A549 (cell line): ENCODE measurements at regions not wholly inside any gene's neighbourhood (a gene's known extent, or its start where the extent isn't known, plus 50 kb on each side); places are given as distances from the start of the nearest gene placed in this dataset.

Experiments used
- ATAC-seq, 2 experiments: fragments of 200-7000 bp in 1 of 2; fragments of >200 bp in 1 of 2; cut with Nextera tagmentation in 1 of 2; cut with Tn5 transposase in 1 of 2; 3 replicates each; pipeline versions ENCODE4 v1.8.0 to v1.9.1; 2018 to 2020; ENCODE audit warnings: mild to moderate bottlenecking in 1 of 2, moderate library complexity in 1 of 2
- CTCF ChIA-PET: fragments of 300-600 bp; sonication (Branson Sonifier 250); formaldehyde crosslinking; extraction: SDS; loops from one replicate; lab custom pipeline; 2021; ENCODE audit warnings: antibody characterized with exemption, inconsistent platforms; lab: Yijun Ruan, JAX
- POLR2A ChIA-PET: fragments of 350-600 bp; formaldehyde crosslinking; extraction: SDS; loops from one replicate; lab custom pipeline; 2021; ENCODE audit warnings: antibody characterized with exemption, inconsistent platforms; lab: Yijun Ruan, JAX
- DNase-seq, 2 experiments: peaks; one replicate each; pipeline versions ENCODE4 v3.0.0 to v3.0.0-alpha.2; 2011 to 2016; ENCODE audit warnings: low read depth in 1 of 2, low spot score in 1 of 2
- FAIRE-seq: peaks from 2 replicates; lab custom pipeline; 2011; peaks lifted over from hg19 to GRCh38; lab: Jason Lieb, UNC
- H3K27ac ChIP-seq, 2 experiments: fragments of >200 bp; sonication (Bioruptor Twin); formaldehyde crosslinking; 3 replicates each; pipeline ENCODE4 v1.5.1; 2016 to 2017
- H3K4me1 ChIP-seq: fragments of >200 bp; sonication (Bioruptor Twin); formaldehyde crosslinking; 3 replicates; pipeline ENCODE4 v1.6.1; 2016
- H3K4me2 ChIP-seq: fragments of >200 bp; sonication (Bioruptor Twin); formaldehyde crosslinking; 3 replicates; pipeline ENCODE4 v1.6.1; 2016
- H3K4me3 ChIP-seq: fragments of >200 bp; sonication (Bioruptor Twin); formaldehyde crosslinking; 3 replicates; pipeline ENCODE4 v1.5.1; 2016
- H3K9me3 ChIP-seq: fragments of >200 bp; sonication (Bioruptor Twin); formaldehyde crosslinking; 3 replicates; pipeline ENCODE4 v1.6.1; 2016
- CBX2 ChIP-seq: fragments of 200-600 bp; sonication (generic); IDR thresholded peaks from 2 replicates; pipeline ENCODE4 v1.6.1; 2016; ENCODE audit warnings: low read depth, mild to moderate bottlenecking, borderline replicate concordance
- CEBPB ChIP-seq, 2 experiments: fragments of >200 bp in 1 of 2; sonication (Bioruptor Twin) in 1 of 2; formaldehyde crosslinking in 1 of 2; IDR thresholded peaks; 2 replicates each; pipeline ENCODE4 v1.6.1; 2012 to 2016
- CHD4 ChIP-seq: fragments of 200-600 bp; sonication (generic); IDR thresholded peaks from 2 replicates; pipeline ENCODE4 v1.6.1; 2016; ENCODE audit warnings: antibody characterized with exemption, mild to moderate bottlenecking, borderline replicate concordance
- EHF ChIP-seq: fragments of 250-450 bp; sonication (Bioruptor Pico); IDR thresholded peaks from 2 replicates; pipeline ENCODE4 v1.5.0; 2020; ENCODE audit warnings: mild to moderate bottlenecking
- EHMT2 ChIP-seq: fragments of 200-600 bp; sonication (generic); IDR thresholded peaks from 2 replicates; pipeline ENCODE4 v1.6.1; 2016; ENCODE audit warnings: antibody characterized with exemption, low read depth, mild to moderate bottlenecking, moderate library complexity
- EP300 ChIP-seq, 2 experiments: fragments of >200 bp; sonication (Bioruptor Twin); formaldehyde crosslinking; IDR thresholded peaks; 2 replicates in 1 of 2; 3 replicates in 1 of 2; pipeline ENCODE4 v1.6.1; 2016 to 2017
- FOSL2 ChIP-seq, 2 experiments: fragments of 450-650 bp in 1 of 2; fragments of >200 bp in 1 of 2; sonication (Bioruptor Twin) in 1 of 2; formaldehyde crosslinking; IDR thresholded peaks; 2 replicates each; pipeline versions ENCODE4 v1.5.0 to v1.6.1; 2016 to 2020; ENCODE audit warnings: mild to moderate bottlenecking in 1 of 2, moderate library complexity in 1 of 2
- FOXS1 ChIP-seq: fragments of 250-450 bp; sonication (Bioruptor Pico); IDR thresholded peaks from 2 replicates; pipeline ENCODE4 v1.5.0; 2020; ENCODE audit warnings: mild to moderate bottlenecking, moderate library complexity
- GATA3 ChIP-seq: IDR thresholded peaks from 2 replicates; pipeline ENCODE4 v1.6.1; 2012; ENCODE audit warnings: borderline replicate concordance
- HDAC2 ChIP-seq: fragments of 200-600 bp; sonication (generic); IDR thresholded peaks from 2 replicates; pipeline ENCODE4 v1.6.1; 2016
- HMGXB4 ChIP-seq: fragments of 250-450 bp; sonication (Bioruptor Pico); IDR thresholded peaks from 2 replicates; pipeline ENCODE4 v1.5.0; 2021; ENCODE audit warnings: mild to moderate bottlenecking, moderate library complexity, borderline replicate concordance
- HOXA7 ChIP-seq: fragments of 250-450 bp; sonication (Bioruptor Pico); IDR thresholded peaks from 2 replicates; pipeline ENCODE4 v1.5.0; 2020; ENCODE audit warnings: mild to moderate bottlenecking, moderate library complexity
- JUN ChIP-seq, 2 experiments: fragments of >200 bp; sonication (Bioruptor Twin); formaldehyde crosslinking; IDR thresholded peaks; 2 replicates in 1 of 2; 3 replicates in 1 of 2; pipeline ENCODE4 v1.6.1; 2016 to 2017
- KDM1A ChIP-seq: fragments of 200-600 bp; sonication (generic); IDR thresholded peaks from 2 replicates; pipeline ENCODE4 v1.6.1; 2016; ENCODE audit warnings: low read depth, mild to moderate bottlenecking
- MAX ChIP-seq: IDR thresholded peaks from 2 replicates; pipeline ENCODE4 v1.6.1; 2012
- MAZ ChIP-seq: fragments of 150-350 bp; IDR thresholded peaks from 2 replicates; pipeline ENCODE4 v1.6.1; 2014; ENCODE audit warnings: antibody characterized with exemption, low read depth, low read length, borderline replicate concordance
- MYC ChIP-seq: IDR thresholded peaks from 2 replicates; pipeline ENCODE4 v1.6.1; 2012; ENCODE audit warnings: mild to moderate bottlenecking, inconsistent platforms, low read length, improper control_type of control experiment, borderline replicate concordance
- NR3C1 ChIP-seq: fragments of >200 bp; sonication (Bioruptor Twin); formaldehyde crosslinking; IDR thresholded peaks from 3 replicates; pipeline ENCODE4 v1.6.1; 2017
- PHF8 ChIP-seq: fragments of 200-600 bp; sonication (generic); IDR thresholded peaks from 2 replicates; pipeline ENCODE4 v1.6.1; 2016; ENCODE audit warnings: low read depth, mild to moderate bottlenecking, antibody characterized with exemption, moderate library complexity, borderline replicate concordance
- POLR2A ChIP-seq: IDR thresholded peaks from 2 replicates; pipeline ENCODE4 v1.6.1; 2012; ENCODE audit warnings: mild to moderate bottlenecking, low read length
- RCOR1 ChIP-seq: fragments of 150-350 bp; IDR thresholded peaks from 2 replicates; pipeline ENCODE4 v1.6.1; 2014; ENCODE audit warnings: antibody characterized with exemption, low read length, low read depth
- RFX5 ChIP-seq: fragments of 450-650 bp; IDR thresholded peaks from 2 replicates; pipeline ENCODE4 v1.7.1; 2014; ENCODE audit warnings: antibody characterized with exemption, mild to moderate bottlenecking, moderate library complexity
- RNF2 ChIP-seq: fragments of 200-600 bp; sonication (generic); IDR thresholded peaks from 2 replicates; pipeline ENCODE4 v1.6.1; 2016; ENCODE audit warnings: low read depth, mild to moderate bottlenecking, antibody characterized with exemption, moderate library complexity, borderline replicate concordance
- SMC3 ChIP-seq: fragments of >200 bp; sonication (Bioruptor Twin); formaldehyde crosslinking; IDR thresholded peaks from 3 replicates; pipeline ENCODE4 v1.6.1; 2018; ENCODE audit warnings: inconsistent platforms
- SREBF2 ChIP-seq: fragments of 450-650 bp; IDR thresholded peaks from 2 replicates; pipeline ENCODE4 v1.6.1; 2014; ENCODE audit warnings: mild to moderate bottlenecking, moderate library complexity
- ZNF302 ChIP-seq: fragments of 250-450 bp; sonication (Bioruptor Pico); IDR thresholded peaks from 2 replicates; pipeline ENCODE4 v1.9.0; 2021; ENCODE audit warnings: inconsistent platforms, mild to moderate bottlenecking, moderate library complexity
- ZSCAN20 ChIP-seq: fragments of 250-450 bp; sonication (Bioruptor Pico); IDR thresholded peaks from 2 replicates; pipeline ENCODE4 v1.8.0; 2022; ENCODE audit warnings: mild to moderate bottlenecking, moderate library complexity
- WGBS: methylation state at CpG from one replicate; pipeline ENCODE4 v1.1.6; 2017; ENCODE audit errors: missing lambda C conversion rate; 5-methylcytosine and 5-hydroxymethylcytosine counted together
- TF ChIP-seq, protein P1 (sequence below): fragments of >200 bp; sonication (Bioruptor Twin); formaldehyde crosslinking; IDR thresholded peaks from 3 replicates; pipeline ENCODE4 v1.6.1; 2016
- TF ChIP-seq, protein P2 (sequence below): IDR thresholded peaks from 2 replicates; pipeline ENCODE4 v1.6.1; 2012; ENCODE audit warnings: low read depth, borderline replicate concordance
- TF ChIP-seq, protein P3 (sequence below): fragments of 200-600 bp; sonication (generic); IDR thresholded peaks from 2 replicates; pipeline ENCODE4 v1.6.1; 2016; ENCODE audit warnings: antibody characterized with exemption, mild to moderate bottlenecking, moderate library complexity
- TF ChIP-seq, protein P4 (sequence below): fragments of >200 bp; sonication (Bioruptor Twin); formaldehyde crosslinking; IDR thresholded peaks from 2 replicates; pipeline ENCODE4 v1.6.1; 2016
- TF ChIP-seq, protein P5 (sequence below): fragments of 150-350 bp; IDR thresholded peaks from 2 replicates; pipeline ENCODE4 v1.6.1; 2014; ENCODE audit warnings: low read depth, mild to moderate bottlenecking, low read length

DNA sequence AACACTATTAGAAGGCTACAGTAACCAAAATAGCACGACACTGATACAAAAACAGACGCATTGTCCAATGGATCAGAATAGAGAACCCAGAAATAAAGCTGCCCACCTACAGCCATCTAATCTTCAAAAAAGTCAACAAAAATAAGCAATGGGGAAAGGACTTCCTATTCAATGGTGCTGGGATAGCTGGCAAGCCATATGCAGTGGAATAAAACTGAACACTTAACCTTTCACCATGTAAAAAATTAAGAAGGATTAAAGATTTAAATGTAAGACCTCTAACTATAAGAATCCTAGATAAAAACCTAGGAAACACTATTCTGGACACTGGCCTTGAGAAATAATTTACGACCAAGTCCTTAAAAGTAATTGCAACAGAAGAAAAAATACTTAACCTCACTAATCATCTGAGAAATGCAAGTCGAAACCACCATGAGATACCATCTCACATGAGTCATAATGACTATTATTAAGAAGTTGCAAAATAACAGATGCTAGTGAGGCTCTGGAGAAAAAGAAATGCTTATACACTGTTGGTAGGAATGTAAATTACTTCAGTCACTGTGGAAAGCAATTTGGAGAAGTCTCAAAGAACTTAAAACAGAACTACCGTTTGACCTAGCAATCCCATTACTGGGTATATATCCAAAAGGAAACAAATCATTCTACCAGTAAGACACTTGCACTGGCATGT lies 203.3 kb upstream of the CDH9 start:
- POLR2A ChIA-PET = interaction anchor here (1.0 kb wide), 1 partner anchor 230 kb away, joined by 3 read pairs; no protein-coding TSS in a partner anchor
- peak overlapping the region; percentile 51 for H3K4me2 ChIP-seq
- H3K9me3 ChIP-seq = no peaks in the 10 kb centered on the region; the same call in 2 of the 3 replicates
- ATAC-seq (peak; percentile 74 to 82), DNase-seq (peak in 1 of 2 experiments; percentile 59), FAIRE-seq (peak; percentile 82)
- CTCF ChIA-PET = no interaction called here
- WGBS = 31% methylated on average over 5 of the region's 5 CpGs
- no peak overlapping the region for H3K4me3 ChIP-seq
- peak overlapping the region; percentile 52 to 75; a peak in 5 of 6 replicates for H3K27ac ChIP-seq
- H3K4me1 ChIP-seq = peaks cover 11% of the 10 kb centered on the region
- TF ChIP-seq FOXS1 (CRISPR knock-in tag) (no peak), GATA3 (peak; percentile 83), JUN (IDR thresholded peaks at IDR 0.05) (no peak; a peak in 1 of 5 replicates), MAZ (no peak), HMGXB4 (CRISPR knock-in tag) (no peak), EHMT2 (no peak), RCOR1 (no peak), SREBF2 (no peak), CBX2 (no peak), KDM1A (no peak), PHF8 (no peak), HOXA7 (CRISPR knock-in tag) (no peak), CEBPB (IDR thresholded peaks at IDR 0.05) (peak; percentile 84 to 86), RFX5 (no peak), NR3C1 (no peak), SMC3 (no peak), MYC (no peak), CHD4 (no peak), ZNF302 (CRISPR knock-in tag) (no peak), ZSCAN20 (no peak), EHF (CRISPR knock-in tag) (no peak), HDAC2 (no peak), POLR2A (no peak), RNF2 (no peak), EP300 (IDR thresholded peaks at IDR 0.05) (peak; percentile 38 to 49; a peak in 1 of 5 replicates), FOSL2 (IDR thresholded peaks at IDR 0.05) (peak; percentile 91), FOSL2 (CRISPR knock-in tag; IDR thresholded peaks at IDR 0.05) (peak; percentile 88), MAX (no peak)
- TF ChIP-seq, protein P1, sequence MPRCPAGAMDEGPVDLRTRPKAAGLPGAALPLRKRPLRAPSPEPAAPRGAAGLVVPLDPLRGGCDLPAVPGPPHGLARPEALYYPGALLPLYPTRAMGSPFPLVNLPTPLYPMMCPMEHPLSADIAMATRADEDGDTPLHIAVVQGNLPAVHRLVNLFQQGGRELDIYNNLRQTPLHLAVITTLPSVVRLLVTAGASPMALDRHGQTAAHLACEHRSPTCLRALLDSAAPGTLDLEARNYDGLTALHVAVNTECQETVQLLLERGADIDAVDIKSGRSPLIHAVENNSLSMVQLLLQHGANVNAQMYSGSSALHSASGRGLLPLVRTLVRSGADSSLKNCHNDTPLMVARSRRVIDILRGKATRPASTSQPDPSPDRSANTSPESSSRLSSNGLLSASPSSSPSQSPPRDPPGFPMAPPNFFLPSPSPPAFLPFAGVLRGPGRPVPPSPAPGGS = no peak
- TF ChIP-seq, protein P2, sequence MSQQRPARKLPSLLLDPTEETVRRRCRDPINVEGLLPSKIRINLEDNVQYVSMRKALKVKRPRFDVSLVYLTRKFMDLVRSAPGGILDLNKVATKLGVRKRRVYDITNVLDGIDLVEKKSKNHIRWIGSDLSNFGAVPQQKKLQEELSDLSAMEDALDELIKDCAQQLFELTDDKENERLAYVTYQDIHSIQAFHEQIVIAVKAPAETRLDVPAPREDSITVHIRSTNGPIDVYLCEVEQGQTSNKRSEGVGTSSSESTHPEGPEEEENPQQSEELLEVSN = no peak
- TF ChIP-seq, protein P3, sequence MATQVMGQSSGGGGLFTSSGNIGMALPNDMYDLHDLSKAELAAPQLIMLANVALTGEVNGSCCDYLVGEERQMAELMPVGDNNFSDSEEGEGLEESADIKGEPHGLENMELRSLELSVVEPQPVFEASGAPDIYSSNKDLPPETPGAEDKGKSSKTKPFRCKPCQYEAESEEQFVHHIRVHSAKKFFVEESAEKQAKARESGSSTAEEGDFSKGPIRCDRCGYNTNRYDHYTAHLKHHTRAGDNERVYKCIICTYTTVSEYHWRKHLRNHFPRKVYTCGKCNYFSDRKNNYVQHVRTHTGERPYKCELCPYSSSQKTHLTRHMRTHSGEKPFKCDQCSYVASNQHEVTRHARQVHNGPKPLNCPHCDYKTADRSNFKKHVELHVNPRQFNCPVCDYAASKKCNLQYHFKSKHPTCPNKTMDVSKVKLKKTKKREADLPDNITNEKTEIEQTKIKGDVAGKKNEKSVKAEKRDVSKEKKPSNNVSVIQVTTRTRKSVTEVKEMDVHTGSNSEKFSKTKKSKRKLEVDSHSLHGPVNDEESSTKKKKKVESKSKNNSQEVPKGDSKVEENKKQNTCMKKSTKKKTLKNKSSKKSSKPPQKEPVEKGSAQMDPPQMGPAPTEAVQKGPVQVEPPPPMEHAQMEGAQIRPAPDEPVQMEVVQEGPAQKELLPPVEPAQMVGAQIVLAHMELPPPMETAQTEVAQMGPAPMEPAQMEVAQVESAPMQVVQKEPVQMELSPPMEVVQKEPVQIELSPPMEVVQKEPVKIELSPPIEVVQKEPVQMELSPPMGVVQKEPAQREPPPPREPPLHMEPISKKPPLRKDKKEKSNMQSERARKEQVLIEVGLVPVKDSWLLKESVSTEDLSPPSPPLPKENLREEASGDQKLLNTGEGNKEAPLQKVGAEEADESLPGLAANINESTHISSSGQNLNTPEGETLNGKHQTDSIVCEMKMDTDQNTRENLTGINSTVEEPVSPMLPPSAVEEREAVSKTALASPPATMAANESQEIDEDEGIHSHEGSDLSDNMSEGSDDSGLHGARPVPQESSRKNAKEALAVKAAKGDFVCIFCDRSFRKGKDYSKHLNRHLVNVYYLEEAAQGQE = no peak
- TF ChIP-seq, protein P4, sequence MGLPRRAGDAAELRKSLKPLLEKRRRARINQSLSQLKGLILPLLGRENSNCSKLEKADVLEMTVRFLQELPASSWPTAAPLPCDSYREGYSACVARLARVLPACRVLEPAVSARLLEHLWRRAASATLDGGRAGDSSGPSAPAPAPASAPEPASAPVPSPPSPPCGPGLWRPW = peak; percentile 59; the same call in 1 of the 2 replicates
- TF ChIP-seq, protein P5, sequence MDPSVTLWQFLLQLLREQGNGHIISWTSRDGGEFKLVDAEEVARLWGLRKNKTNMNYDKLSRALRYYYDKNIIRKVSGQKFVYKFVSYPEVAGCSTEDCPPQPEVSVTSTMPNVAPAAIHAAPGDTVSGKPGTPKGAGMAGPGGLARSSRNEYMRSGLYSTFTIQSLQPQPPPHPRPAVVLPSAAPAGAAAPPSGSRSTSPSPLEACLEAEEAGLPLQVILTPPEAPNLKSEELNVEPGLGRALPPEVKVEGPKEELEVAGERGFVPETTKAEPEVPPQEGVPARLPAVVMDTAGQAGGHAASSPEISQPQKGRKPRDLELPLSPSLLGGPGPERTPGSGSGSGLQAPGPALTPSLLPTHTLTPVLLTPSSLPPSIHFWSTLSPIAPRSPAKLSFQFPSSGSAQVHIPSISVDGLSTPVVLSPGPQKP = no peak
